PC-3 (cell line): ENCODE measurements at regions not wholly inside any gene's neighbourhood (a gene's known extent, or its start where the extent isn't known, plus 50 kb on each side); places are given as distances from the start of the nearest gene placed in this dataset.

Source experiments
- ATAC-seq: fragments of 200-7000 bp; cut with Tn5 transposase; 2 replicates; pipeline ENCODE4 v1.9.1; 2020; ENCODE audit warnings: mild to moderate bottlenecking, moderate library complexity
- BruUV-seq: library from RNA; stranded (reverse); fragments of 400-500 nt; replicated peaks from 2 replicates; lab custom pipeline; 2021; lab: Mats Ljungman, UMichigan
- CTCF ChIA-PET: fragments of 300-600 bp; sonication (Branson Sonifier 250); formaldehyde crosslinking; loops from one replicate; lab custom pipeline; 2022; ENCODE audit warnings: antibody characterized with exemption; lab: Charles Lee
- POLR2A ChIA-PET: fragments of 300-600 bp; sonication (Branson Sonifier 250); formaldehyde crosslinking; loops from one replicate; lab custom pipeline; 2022; ENCODE audit warnings: antibody characterized with exemption; ENCODE audit not compliant: unreplicated experiment; lab: Charles Lee
- DNase-seq: peaks from one replicate; pipeline ENCODE4 v3.0.0-alpha.2; 2015
- H2AFZ ChIP-seq: fragments of 300-600 bp; sonication (generic); 2 replicates; pipeline ENCODE4 v1.6.0; 2016; ENCODE audit warnings: antibody characterized with exemption, low read length
- H3F3A ChIP-seq: fragments of 300-600 bp; sonication (generic); one replicate; pipeline ENCODE4 v1.6.0; 2017; ENCODE audit warnings: antibody characterized with exemption, low read length, control low read depth, mild to moderate bottlenecking; ENCODE audit not compliant: unreplicated experiment
- H3K27ac ChIP-seq: fragments of 300-600 bp; sonication (generic); 2 replicates; pipeline ENCODE4 v1.5.1; 2016; ENCODE audit warnings: mild to moderate bottlenecking, low read length
- H3K27me3 ChIP-seq: fragments of 300-600 bp; sonication (generic); 2 replicates; pipeline ENCODE4 v1.6.1; 2016; ENCODE audit warnings: low read length, mixed read lengths
- H3K36me3 ChIP-seq: fragments of 300-600 bp; sonication (generic); 2 replicates; pipeline ENCODE4 v1.6.1; 2016; ENCODE audit warnings: low read depth, mixed run types, low read length, mixed read lengths
- H3K4me1 ChIP-seq: fragments of 300-600 bp; sonication (generic); 2 replicates; pipeline ENCODE4 v1.5.1; 2016; ENCODE audit warnings: low read length; ENCODE audit not compliant: insufficient read depth
- H3K4me2 ChIP-seq: fragments of 300-600 bp; sonication (generic); 2 replicates; pipeline ENCODE4 v1.6.0; 2016; ENCODE audit warnings: low read length
- H3K4me3 ChIP-seq: fragments of 300-600 bp; sonication (generic); 2 replicates; pipeline ENCODE4 v1.5.1; 2016; ENCODE audit warnings: mild to moderate bottlenecking, low read length, mixed read lengths
- H3K79me2 ChIP-seq: fragments of 300-600 bp; sonication (generic); 2 replicates; pipeline ENCODE4 v1.6.1; 2017; ENCODE audit warnings: low read length, mixed read lengths
- H3K9ac ChIP-seq: fragments of 300-600 bp; sonication (generic); 2 replicates; pipeline ENCODE4 v1.6.0; 2016; ENCODE audit warnings: mild to moderate bottlenecking, low read length
- H3K9me2 ChIP-seq: fragments of 300-600 bp; sonication (generic); replicated peaks from 2 replicates; pipeline ENCODE4 v1.6.1; 2016; ENCODE audit warnings: mixed run types, low read length, mixed read lengths
- H3K9me3 ChIP-seq: fragments of 300-600 bp; sonication (generic); 2 replicates; pipeline ENCODE4 v1.6.1; 2016; ENCODE audit warnings: low read length, mixed read lengths
- H4K20me1 ChIP-seq: fragments of 300-600 bp; sonication (generic); 2 replicates; pipeline ENCODE4 v1.6.1; 2016; ENCODE audit warnings: low read length, mixed read lengths
- EZH2 ChIP-seq: fragments of 300-600 bp; sonication (generic); IDR thresholded peaks from one replicate; pipeline ENCODE4 v1.6.1; 2017; ENCODE audit warnings: antibody characterized with exemption, mild to moderate bottlenecking, low read length; ENCODE audit not compliant: unreplicated experiment
- EZH2phosphoT487 ChIP-seq: fragments of 300-600 bp; sonication (generic); IDR thresholded peaks from 2 replicates; pipeline ENCODE4 v1.6.1; 2018; ENCODE audit warnings: mild to moderate bottlenecking, antibody characterized with exemption, low read length, borderline replicate concordance
- intact Hi-C: fragments of 100-400 bp; cut with micrococcal nuclease; formaldehyde crosslinking; loops from 2 replicates; pipeline ENCODE4 v1.9.0; 2023
- TF ChIP-seq, protein P1 (sequence below): fragments of 300-600 bp; sonication (generic); conservative IDR thresholded peaks from 2 replicates; pipeline ENCODE4 v1.5.1; 2017; ENCODE audit warnings: antibody characterized with exemption, low read depth, mild to moderate bottlenecking, low read length

DNA sequence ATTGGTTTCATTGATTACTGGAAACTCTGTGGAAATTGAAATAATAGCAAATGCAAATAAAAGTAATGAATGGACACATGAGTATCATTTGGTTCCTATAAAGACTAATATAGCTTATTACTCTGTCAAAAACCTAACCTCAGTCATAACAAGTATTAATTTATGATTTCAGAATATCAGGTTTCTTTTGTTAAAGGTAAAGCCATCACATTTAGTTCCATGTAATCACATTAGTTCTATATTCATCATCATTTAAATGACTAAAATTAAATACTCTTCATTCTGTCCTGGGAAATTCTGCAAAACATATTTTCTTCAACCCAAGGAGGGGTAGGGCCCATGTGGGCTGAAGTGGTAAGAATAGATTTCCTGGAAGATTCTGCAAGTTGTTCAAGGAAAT is 68.2 kb upstream of the ANO3 start:
- ATAC-seq (no peak), DNase-seq (no peak)
- Histone ChIP-seq H3K27me3 (peaks cover 3% of the 10 kb centered on the region; the same call in 1 of the 2 replicates), H3K36me3 (no peaks in the 10 kb centered on the region), H3K4me3 (no peak overlapping the region), H3K9me2 (no peaks in the 10 kb centered on the region), H3K4me2 (no peak overlapping the region), H4K20me1 (no peaks in the 10 kb centered on the region), H3F3A (no peaks in the 10 kb centered on the region), H3K27ac (no peak overlapping the region), H2AFZ (no peak overlapping the region), H3K79me2 (no peaks in the 10 kb centered on the region), H3K9ac (no peak overlapping the region), H3K9me3 (no peaks in the 10 kb centered on the region), H3K4me1 (no peaks in the 10 kb centered on the region)
- CTCF ChIA-PET, result no interaction called here
- TF ChIP-seq EZH2phosphoT487, result no peak
- TF ChIP-seq, protein P1, sequence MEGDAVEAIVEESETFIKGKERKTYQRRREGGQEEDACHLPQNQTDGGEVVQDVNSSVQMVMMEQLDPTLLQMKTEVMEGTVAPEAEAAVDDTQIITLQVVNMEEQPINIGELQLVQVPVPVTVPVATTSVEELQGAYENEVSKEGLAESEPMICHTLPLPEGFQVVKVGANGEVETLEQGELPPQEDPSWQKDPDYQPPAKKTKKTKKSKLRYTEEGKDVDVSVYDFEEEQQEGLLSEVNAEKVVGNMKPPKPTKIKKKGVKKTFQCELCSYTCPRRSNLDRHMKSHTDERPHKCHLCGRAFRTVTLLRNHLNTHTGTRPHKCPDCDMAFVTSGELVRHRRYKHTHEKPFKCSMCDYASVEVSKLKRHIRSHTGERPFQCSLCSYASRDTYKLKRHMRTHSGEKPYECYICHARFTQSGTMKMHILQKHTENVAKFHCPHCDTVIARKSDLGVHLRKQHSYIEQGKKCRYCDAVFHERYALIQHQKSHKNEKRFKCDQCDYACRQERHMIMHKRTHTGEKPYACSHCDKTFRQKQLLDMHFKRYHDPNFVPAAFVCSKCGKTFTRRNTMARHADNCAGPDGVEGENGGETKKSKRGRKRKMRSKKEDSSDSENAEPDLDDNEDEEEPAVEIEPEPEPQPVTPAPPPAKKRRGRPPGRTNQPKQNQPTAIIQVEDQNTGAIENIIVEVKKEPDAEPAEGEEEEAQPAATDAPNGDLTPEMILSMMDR, result no peak
- TF ChIP-seq EZH2, result no peak
- POLR2A ChIA-PET, result no interaction called here
- intact Hi-C loops, result no loop called here
- no TSS peak for BruUV-seq

DNA sequence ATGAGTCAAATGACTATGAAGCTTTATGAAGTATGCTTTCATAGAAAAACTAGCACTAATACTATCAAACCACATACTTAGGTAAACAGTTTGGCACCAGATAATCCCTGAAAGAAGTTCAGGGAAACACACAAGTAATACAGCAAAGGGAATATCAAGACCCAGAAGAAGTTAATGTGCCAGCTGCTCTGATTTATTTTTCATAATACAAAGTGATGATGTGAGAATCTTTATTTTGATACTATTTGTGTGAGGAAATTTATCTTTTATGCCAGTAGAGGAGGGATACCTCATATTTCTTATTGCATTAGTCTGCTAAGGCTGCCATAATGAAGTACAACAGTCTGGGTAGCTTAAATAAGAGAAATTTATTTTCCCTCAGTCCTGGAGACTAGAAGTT is 67.7 kb upstream of the ANO3 start:
- intact Hi-C loops, result no loop called here
- CTCF ChIA-PET, result no interaction called here
- no peak overlapping the region for H3K9ac ChIP-seq

DNA sequence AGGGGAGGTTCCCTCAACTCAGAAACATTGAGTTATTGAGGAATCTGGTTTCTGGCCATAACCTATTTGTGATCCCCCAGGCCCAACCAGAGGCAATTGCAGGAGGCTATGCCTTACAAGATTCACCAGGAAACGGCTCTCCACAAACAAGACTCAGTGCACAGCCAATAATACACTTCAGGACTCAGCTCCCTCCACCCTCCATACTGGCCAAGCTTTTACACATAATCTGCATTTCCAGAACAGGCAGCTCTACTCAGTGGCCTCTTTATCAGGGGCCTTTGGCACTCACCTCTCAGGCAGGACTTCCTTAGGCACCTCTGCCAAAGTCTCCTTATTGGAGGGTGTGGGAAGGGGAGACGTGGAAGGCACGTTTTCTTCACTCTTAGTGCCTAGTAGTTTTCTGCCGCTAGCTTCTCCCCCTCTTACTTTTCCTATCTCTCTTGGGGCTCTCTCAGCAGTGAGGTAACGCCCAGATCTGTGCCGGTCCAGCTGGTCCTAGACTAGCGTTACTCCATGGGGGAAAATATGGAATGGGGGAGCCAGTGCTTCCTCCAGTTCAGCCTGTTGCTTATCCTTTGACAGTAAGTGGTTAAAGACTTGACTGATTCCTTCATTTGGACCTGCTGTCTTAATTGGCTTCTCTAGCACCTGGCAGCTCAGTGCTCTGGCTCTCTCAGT is 62.8 kb upstream of the ANO3 start:
- no peaks in the 10 kb centered on the region for H3K9me3 ChIP-seq

More for the DNA sequence above, 67.7 kb upstream of the ANO3 start:
- Histone ChIP-seq H3F3A (no peaks in the 10 kb centered on the region), H3K79me2 (no peaks in the 10 kb centered on the region), H3K27ac (no peak overlapping the region), H4K20me1 (no peaks in the 10 kb centered on the region), H2AFZ (no peak overlapping the region), H3K4me1 (no peaks in the 10 kb centered on the region), H3K27me3 (peaks cover 3% of the 10 kb centered on the region; the same call in 1 of the 2 replicates), H3K9me2 (no peaks in the 10 kb centered on the region), H3K4me3 (no peak overlapping the region), H3K36me3 (no peaks in the 10 kb centered on the region), H3K4me2 (no peak overlapping the region), H3K9me3 (no peaks in the 10 kb centered on the region)
- ATAC-seq, result no peak
- DNase-seq, result no peak
- no TSS peak for BruUV-seq
- no peak for TF ChIP-seq EZH2
- TF ChIP-seq, protein P1, result no peak
- TF ChIP-seq EZH2phosphoT487, result no peak
- POLR2A ChIA-PET, result no interaction called here

More for the DNA sequence above, 62.8 kb upstream of the ANO3 start:
- Histone ChIP-seq H3K4me2 (no peak overlapping the region), H3K4me1 (no peaks in the 10 kb centered on the region), H3K36me3 (no peaks in the 10 kb centered on the region), H4K20me1 (no peaks in the 10 kb centered on the region), H3K79me2 (no peaks in the 10 kb centered on the region), H3K4me3 (no peak overlapping the region), H3K27ac (no peak overlapping the region), H3F3A (no peaks in the 10 kb centered on the region), H3K9ac (no peak overlapping the region), H3K9me2 (no peaks in the 10 kb centered on the region), H3K27me3 (peaks cover 3% of the 10 kb centered on the region; the same call in 1 of the 2 replicates), H2AFZ (no peak overlapping the region)
- CTCF ChIA-PET, result no interaction called here
- DNase-seq (no peak), ATAC-seq (no peak)
- BruUV-seq, result no TSS peak
- POLR2A ChIA-PET, result no interaction called here
- TF ChIP-seq EZH2phosphoT487 (no peak), EZH2 (no peak)
- TF ChIP-seq, protein P1, result no peak
- intact Hi-C loops, result no loop called here
